HEK293 (cell line): ENCODE measurements at regions not wholly inside any gene's neighbourhood (a gene's known extent, or its start where the extent isn't known, plus 50 kb on each side); places are given as distances from the start of the nearest gene placed in this dataset.

Experiments
- CTCF ChIA-PET: fragments of 350-600 bp; formaldehyde crosslinking; extraction: SDS; loops from one replicate; lab custom pipeline; 2021; ENCODE audit warnings: antibody characterized with exemption; lab: Yijun Ruan, JAX
- POLR2A ChIA-PET: fragments of 300-600 bp; formaldehyde crosslinking; extraction: SDS; loops from one replicate; lab custom pipeline; 2020; ENCODE audit warnings: antibody characterized with exemption, inconsistent platforms; lab: Yijun Ruan, JAX
- H3K27ac ChIP-seq: fragments of 200-500 bp; sonication (Bioruptor generic); 2 replicates; pipeline ENCODE4 v1.5.1; 2014; ENCODE audit warnings: low read depth, low read length, control low read depth, inconsistent platforms; ENCODE audit errors: extremely low read depth
- H3K36me3 ChIP-seq, 2 experiments: fragments of 200-500 bp in 1 of 2; sonication (Bioruptor generic) in 1 of 2; 1 replicate in 1 of 2; 2 replicates in 1 of 2; pipeline ENCODE4 v1.5.1; 2014 to 2017; ENCODE audit warnings: inconsistent platforms in 2 of 2, low read length in 2 of 2; ENCODE audit not compliant: control insufficient read depth in 2 of 2, insufficient read depth in 1 of 2
- H3K4me1 ChIP-seq: fragments of 200-500 bp; sonication (Bioruptor generic); 2 replicates; pipeline ENCODE4 v1.5.1; 2014; ENCODE audit warnings: mild to moderate bottlenecking, low read length, inconsistent platforms; ENCODE audit not compliant: control insufficient read depth, insufficient read depth
- H3K4me3 ChIP-seq: 2 replicates; pipeline ENCODE4 v1.5.1; 2011; ENCODE audit warnings: low read depth, mild to moderate bottlenecking, control low read depth, low read length, moderate library complexity
- H3K9me3 ChIP-seq: fragments of 200-500 bp; sonication (Bioruptor generic); 2 replicates; pipeline ENCODE4 v1.5.1; 2014; ENCODE audit warnings: low read depth, low read length, inconsistent platforms; ENCODE audit not compliant: control insufficient read depth, insufficient read depth
- AEBP2 ChIP-seq: fragments of 450-650 bp; formaldehyde crosslinking; IDR thresholded peaks from 2 replicates; pipeline ENCODE4 v1.5.1; 2016; ENCODE audit warnings: missing biosample characterization, missing genetic modification characterization, borderline replicate concordance
- GLI4 ChIP-seq: fragments of 450-650 bp; formaldehyde crosslinking; IDR thresholded peaks from 2 replicates; pipeline ENCODE4 v1.5.1; 2016; ENCODE audit warnings: missing biosample characterization, missing genetic modification characterization
- MZF1 ChIP-seq: fragments of 450-650 bp; formaldehyde crosslinking; IDR thresholded peaks from 2 replicates; pipeline ENCODE4 v1.5.1; 2017; ENCODE audit warnings: missing biosample characterization, missing genetic modification characterization, borderline replicate concordance
- OSR2 ChIP-seq: fragments of 450-650 bp; formaldehyde crosslinking; IDR thresholded peaks from 2 replicates; pipeline ENCODE4 v1.5.1; 2016; ENCODE audit warnings: missing biosample characterization, missing genetic modification characterization
- PBX3 ChIP-seq: sonication (generic); formaldehyde crosslinking; IDR thresholded peaks from 2 replicates; pipeline ENCODE4 v1.8.1; 2022; ENCODE audit warnings: mild to moderate bottlenecking, moderate library complexity, missing genetic modification reagents
- SP3 ChIP-seq: fragments of 450-650 bp; formaldehyde crosslinking; IDR thresholded peaks from 2 replicates; pipeline ENCODE4 v1.5.1; 2016; ENCODE audit warnings: missing biosample characterization, missing genetic modification characterization
- TRIM28 ChIP-seq: IDR thresholded peaks from 2 replicates; pipeline ENCODE4 v1.6.1; 2011; ENCODE audit warnings: low read length, control low read depth, borderline replicate concordance
- WT1 ChIP-seq: fragments of 450-650 bp; formaldehyde crosslinking; IDR thresholded peaks from 2 replicates; pipeline ENCODE4 v1.5.1; 2016; ENCODE audit warnings: missing biosample characterization, missing genetic modification characterization
- ZBTB10 ChIP-seq: fragments of 450-650 bp; formaldehyde crosslinking; IDR thresholded peaks from 2 replicates; pipeline ENCODE4 v1.5.1; 2016; ENCODE audit warnings: missing biosample characterization, missing genetic modification characterization
- ZBTB49 ChIP-seq: fragments of 450-650 bp; formaldehyde crosslinking; IDR thresholded peaks from 2 replicates; pipeline ENCODE4 v1.5.1; 2016; ENCODE audit warnings: missing biosample characterization, missing genetic modification characterization, low read depth
- ZFP37 ChIP-seq: fragments of 450-650 bp; formaldehyde crosslinking; IDR thresholded peaks from 2 replicates; pipeline ENCODE4 v1.5.1; 2016; ENCODE audit warnings: missing biosample characterization, missing genetic modification characterization
- ZNF155 ChIP-seq: fragments of 450-650 bp; formaldehyde crosslinking; IDR thresholded peaks from 2 replicates; pipeline ENCODE4 v1.5.1; 2016; ENCODE audit warnings: missing biosample characterization, missing genetic modification characterization
- ZNF16 ChIP-seq: fragments of 450-650 bp; formaldehyde crosslinking; IDR thresholded peaks from 2 replicates; pipeline ENCODE4 v1.5.1; 2016; ENCODE audit warnings: low read depth, missing biosample characterization, missing genetic modification characterization
- ZNF169 ChIP-seq: fragments of 450-650 bp; formaldehyde crosslinking; IDR thresholded peaks from 2 replicates; pipeline ENCODE4 v1.5.1; 2016; ENCODE audit warnings: missing biosample characterization, missing genetic modification characterization
- ZNF18 ChIP-seq: fragments of 450-650 bp; formaldehyde crosslinking; IDR thresholded peaks from 2 replicates; pipeline ENCODE4 v1.5.1; 2016; ENCODE audit warnings: missing biosample characterization, missing genetic modification characterization
- ZNF19 ChIP-seq: fragments of 450-650 bp; formaldehyde crosslinking; IDR thresholded peaks from 2 replicates; pipeline ENCODE4; 2016; ENCODE audit warnings: missing biosample characterization, missing genetic modification characterization, low read depth
- ZNF223 ChIP-seq: fragments of 450-650 bp; formaldehyde crosslinking; IDR thresholded peaks from 2 replicates; pipeline ENCODE4 v1.5.1; 2016; ENCODE audit warnings: missing biosample characterization, missing genetic modification characterization
- ZNF555 ChIP-seq: fragments of 450-650 bp; formaldehyde crosslinking; conservative IDR thresholded peaks from 2 replicates; pipeline ENCODE4 v1.5.1; 2017; ENCODE audit warnings: missing biosample characterization, mild to moderate bottlenecking, missing genetic modification characterization, inconsistent platforms
- ZNF558 ChIP-seq: fragments of 450-650 bp; formaldehyde crosslinking; IDR thresholded peaks from 2 replicates; pipeline ENCODE4 v1.5.1; 2016; ENCODE audit warnings: missing biosample characterization, missing genetic modification characterization
- ZNF623 ChIP-seq: fragments of 450-650 bp; formaldehyde crosslinking; IDR thresholded peaks from 2 replicates; pipeline ENCODE4 v1.5.1; 2016; ENCODE audit warnings: missing biosample characterization, missing genetic modification characterization
- ZNF645 ChIP-seq: fragments of 450-650 bp; formaldehyde crosslinking; IDR thresholded peaks from 2 replicates; pipeline ENCODE4; 2016; ENCODE audit warnings: missing biosample characterization, missing genetic modification characterization
- ZNF660 ChIP-seq: fragments of 450-650 bp; IDR thresholded peaks from 2 replicates; pipeline ENCODE4 v1.5.1; 2018; ENCODE audit warnings: missing biosample characterization, mild to moderate bottlenecking, missing genetic modification characterization
- ZNF677 ChIP-seq: fragments of 450-650 bp; IDR thresholded peaks from 2 replicates; pipeline ENCODE4 v1.5.0; 2018; ENCODE audit warnings: missing biosample characterization, mild to moderate bottlenecking, missing genetic modification characterization, moderate library complexity

- TF ChIP-seq ZBTB49 = no peak
- TF ChIP-seq ZNF16 (tag by site-specific recombination) = no peak
- no peak for TF ChIP-seq PBX3
- no peak for TF ChIP-seq ZNF19 (tag by site-specific recombination)
- no peak for TF ChIP-seq ZNF18
Observed at GRCh38 chr16:24639769-24640168, 89.7 kb upstream of the TNRC6A start (continued).

GRCh38 chr16:24643489-24643888 lies 86.0 kb upstream of the TNRC6A start:
- ChIA-PET POLR2A (interaction anchor here (0.7 kb wide), 1 partner anchor 31 kb away, joined by 5 read pairs; no protein-coding TSS in a partner anchor), CTCF (interaction anchor here (0.6 kb wide), 1 partner anchor 33 kb away, joined by 4 read pairs; no protein-coding TSS in a partner anchor)
- TF ChIP-seq ZNF223 (tag by site-specific recombination) (no peak), GLI4 (no peak), ZNF558 (tag by site-specific recombination) (no peak), ZBTB10 (tag by site-specific recombination) (no peak), ZNF645 (tag by site-specific recombination) (no peak), MZF1 (tag by site-specific recombination) (no peak), ZNF660 (tag by site-specific recombination) (no peak), ZNF555 (tag by site-specific recombination) (no peak), WT1 (no peak), ZNF155 (tag by site-specific recombination) (no peak), AEBP2 (tag by site-specific recombination) (no peak), ZNF623 (no peak), SP3 (no peak), TRIM28 (no peak), OSR2 (tag by site-specific recombination) (no peak), ZNF169 (tag by site-specific recombination) (no peak), ZFP37 (tag by site-specific recombination) (no peak), ZNF677 (tag by site-specific recombination) (no peak)
- Histone ChIP-seq H3K4me1 (no peaks in the 10 kb centered on the region), H3K9me3 (no peaks in the 10 kb centered on the region), H3K27ac (no peak overlapping the region), H3K36me3 (no peaks in the 10 kb centered on the region), H3K4me3 (no peak overlapping the region)
